HepG2 (cell line): ENCODE measurements at regions not wholly inside any gene's neighbourhood (a gene's known extent, or its start where the extent isn't known, plus 50 kb on each side); places are given as distances from the start of the nearest gene placed in this dataset.

ENCODE experiments used
- ATAC-seq: fragments of 200-7000 bp; cut with Tn5 transposase; 3 replicates; pipeline ENCODE4 v1.9.1; 2020; ENCODE audit warnings: mild to moderate bottlenecking, moderate library complexity
- BruUV-seq: library from RNA; stranded (reverse); fragments of 400-500 nt; replicated peaks from 2 replicates; lab custom pipeline; 2021; lab: Mats Ljungman, UMichigan
- CTCF ChIA-PET: fragments of 300-600 bp; formaldehyde crosslinking; extraction: SDS; loops from one replicate; lab custom pipeline; 2021; ENCODE audit warnings: low total read pairs, inconsistent platforms, low intra/inter-chr PET ratio; lab: Yijun Ruan, JAX
- POLR2A ChIA-PET: fragments of 350-600 bp; sonication (Branson Sonifier 250); formaldehyde crosslinking; loops from one replicate; lab custom pipeline; 2020; ENCODE audit warnings: antibody characterized with exemption, inconsistent platforms; lab: Yijun Ruan, JAX
- DNase-seq: peaks from one replicate; pipeline ENCODE4 v3.0.0-alpha.2; 2015; ENCODE audit warnings: low spot score
- FAIRE-seq: peaks from 3 replicates; lab custom pipeline; 2011; peaks lifted over from hg19 to GRCh38; lab: Jason Lieb, UNC
- H2AFZ ChIP-seq: one replicate; pipeline ENCODE4 v1.6.1; 2011; ENCODE audit warnings: low read length, inconsistent platforms
- H3K27ac ChIP-seq: fragments of 300-600 bp; 3 replicates; pipeline ENCODE4 v1.8.0; 2011; ENCODE audit warnings: mixed run types, mild to moderate bottlenecking, mixed read lengths, low read length, inconsistent platforms; ENCODE audit not compliant: insufficient read depth; ENCODE audit errors: extremely low read length
- H3K27me3 ChIP-seq, 2 experiments: fragments of 200-600 bp in 1 of 2; 2 replicates in 1 of 2; 3 replicates in 1 of 2; pipeline versions ENCODE4 v1.6.0 to v1.8.0; 2011; ENCODE audit warnings: low read length in 2 of 2, mild to moderate bottlenecking in 2 of 2, moderate library complexity in 2 of 2, inconsistent platforms in 1 of 2; ENCODE audit not compliant: insufficient read depth in 2 of 2, control insufficient read depth in 1 of 2
- H3K36me3 ChIP-seq, 2 experiments: fragments of 200-600 bp in 1 of 2; replicated peaks in 1 of 2; 2 replicates in 1 of 2; 3 replicates in 1 of 2; pipeline versions ENCODE4 v1.5.1 to v1.8.0; 2011; ENCODE audit warnings: low read length in 2 of 2, inconsistent platforms in 1 of 2; ENCODE audit not compliant: insufficient read depth in 2 of 2, control insufficient read depth in 1 of 2
- H3K4me1 ChIP-seq: 2 replicates; pipeline ENCODE4 v1.5.1; 2012; ENCODE audit warnings: low read length, inconsistent platforms; ENCODE audit not compliant: insufficient read depth
- H3K4me2 ChIP-seq: 2 replicates; pipeline ENCODE4 v1.6.0; 2011; ENCODE audit warnings: low read depth, low read length, inconsistent platforms
- H3K4me3 ChIP-seq, 3 experiments: fragments of 200-600 bp in 1 of 3; sonication (generic), shearing (Covaris generic) in 1 of 3; replicated peaks in 1 of 3; 2 replicates each; pipeline ENCODE4 v1.5.1; 2011 to 2016; ENCODE audit warnings: low read length in 3 of 3, inconsistent platforms in 2 of 3, low read depth in 2 of 3, mild to moderate bottlenecking in 2 of 3, control low read depth in 1 of 3, mixed read lengths in 1 of 3; ENCODE audit not compliant: insufficient read depth in 1 of 3
- H3K79me2 ChIP-seq: one replicate; pipeline ENCODE4 v1.6.1; 2011; ENCODE audit warnings: low read length, inconsistent platforms; ENCODE audit not compliant: insufficient read depth
- H3K9ac ChIP-seq: 2 replicates; pipeline ENCODE4 v1.6.0; 2011; ENCODE audit warnings: mild to moderate bottlenecking, low read depth, low read length, inconsistent platforms; ENCODE audit not compliant: insufficient read depth
- H3K9me3 ChIP-seq: 2 replicates; pipeline ENCODE4 v1.5.1; 2012; ENCODE audit warnings: mild to moderate bottlenecking, low read length
- H4K20me1 ChIP-seq: 2 replicates; pipeline ENCODE4 v1.6.0; 2011; ENCODE audit warnings: inconsistent platforms, mild to moderate bottlenecking, low read length, moderate library complexity; ENCODE audit not compliant: insufficient read depth
- CCDC6 ChIP-seq: sonication (generic); formaldehyde crosslinking; IDR thresholded peaks from 2 replicates; pipeline ENCODE4 v1.8.1; 2022; ENCODE audit warnings: mild to moderate bottlenecking, missing genetic modification reagents, moderate library complexity
- EED ChIP-seq: sonication (generic); formaldehyde crosslinking; IDR thresholded peaks from 2 replicates; pipeline ENCODE4 v1.5.0; 2020; ENCODE audit warnings: mild to moderate bottlenecking, missing genetic modification reagents
- TARDBP ChIP-seq: sonication (generic); formaldehyde crosslinking; IDR thresholded peaks from 2 replicates; pipeline ENCODE4 v1.8.0; 2022; ENCODE audit warnings: mild to moderate bottlenecking, missing genetic modification reagents
- ZNF576 ChIP-seq: sonication (generic); formaldehyde crosslinking; IDR thresholded peaks from 2 replicates; pipeline ENCODE4 v1.4.0; 2020; ENCODE audit warnings: mild to moderate bottlenecking, missing genetic modification reagents
- ZNF616 ChIP-seq: sonication (generic); formaldehyde crosslinking; IDR thresholded peaks from 2 replicates; pipeline ENCODE4 v1.5.0; 2020; ENCODE audit warnings: low read depth, mild to moderate bottlenecking, missing genetic modification reagents
- ZNF710 ChIP-seq: sonication (generic); formaldehyde crosslinking; IDR thresholded peaks from 2 replicates; pipeline ENCODE4 v1.5.0; 2020; ENCODE audit warnings: mild to moderate bottlenecking, missing genetic modification reagents, borderline replicate concordance
- WGBS: methylation state at CpG from one replicate; pipeline ENCODE4 v1.1.6; 2017; ENCODE audit warnings: low lambda C conversion rate; 5-methylcytosine and 5-hydroxymethylcytosine counted together
- in situ Hi-C: cut with HindIII; loops from 2 replicates; pipeline ENCODE4 v1.10.0; 2017; ENCODE audit warnings: low pct_unique_long_range_greater_than_20kb; ENCODE audit not compliant: extremely low pct_ligation_motif_present
- intact Hi-C: fragments of 100-400 bp; cut with micrococcal nuclease; formaldehyde crosslinking; loops from one replicate; pipeline ENCODE4 v1.10.0; 2022; ENCODE audit not compliant: unreplicated experiment
- TF ChIP-seq, protein P1 (sequence below): IDR thresholded peaks from 2 replicates; pipeline ENCODE4 v1.6.1; 2012; ENCODE audit warnings: inconsistent platforms
- TF ChIP-seq, protein P2 (sequence below): sonication (generic); formaldehyde crosslinking; IDR thresholded peaks from 2 replicates; pipeline ENCODE4 v1.4.0; 2020; ENCODE audit warnings: missing genetic modification reagents
- TF ChIP-seq, protein P3 (sequence below): fragments of 450-650 bp; IDR thresholded peaks from 2 replicates; pipeline ENCODE4 v1.6.1; 2017

DNA sequence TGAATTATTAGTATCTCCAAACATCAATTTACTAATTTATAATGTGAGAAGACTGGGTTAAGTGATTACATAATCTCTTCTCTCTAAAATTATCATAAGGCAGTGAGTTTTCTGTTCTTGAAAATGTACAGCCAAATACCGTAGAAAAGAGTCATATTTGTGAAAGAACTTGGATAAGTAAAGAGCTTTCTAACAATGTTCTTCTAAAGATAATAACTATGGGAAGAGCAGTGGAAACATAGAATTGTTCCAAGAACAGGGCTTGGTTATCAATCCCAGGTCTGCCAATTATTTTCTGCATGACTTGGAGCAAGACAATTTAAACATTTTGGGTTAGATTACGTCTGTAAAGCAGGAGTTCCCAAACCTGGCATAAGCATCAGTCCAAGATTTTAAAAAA is 198.1 kb upstream of the SGK1 start:
- no peak for FAIRE-seq
- no peak for DNase-seq
- Histone ChIP-seq H3K4me3 (no peak overlapping the region), H3K9me3 (no peaks in the 10 kb centered on the region), H3K27me3 (peaks cover 0 to 4% of the 10 kb centered on the region in 2 experiments; a peak in 1 of 5 replicates), H4K20me1 (no peaks in the 10 kb centered on the region), H3K4me2 (no peak overlapping the region), H3K27ac (no peak overlapping the region), H3K79me2 (no peaks in the 10 kb centered on the region), H3K9ac (no peak overlapping the region), H3K36me3 (no peaks in the 10 kb centered on the region), H3K4me1 (peaks cover 11% of the 10 kb centered on the region), H2AFZ (no peak overlapping the region)
- no peak for ATAC-seq
- POLR2A ChIA-PET = no interaction called here
- TF ChIP-seq CCDC6 (CRISPR knock-in tag) (no peak), ZNF576 (CRISPR knock-in tag) (no peak), TARDBP (no peak), EED (CRISPR knock-in tag) (no peak), ZNF616 (CRISPR knock-in tag) (no peak)
- TF ChIP-seq, protein P1, sequence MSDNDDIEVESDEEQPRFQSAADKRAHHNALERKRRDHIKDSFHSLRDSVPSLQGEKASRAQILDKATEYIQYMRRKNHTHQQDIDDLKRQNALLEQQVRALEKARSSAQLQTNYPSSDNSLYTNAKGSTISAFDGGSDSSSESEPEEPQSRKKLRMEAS = no peak
- TF ChIP-seq, protein P2, sequence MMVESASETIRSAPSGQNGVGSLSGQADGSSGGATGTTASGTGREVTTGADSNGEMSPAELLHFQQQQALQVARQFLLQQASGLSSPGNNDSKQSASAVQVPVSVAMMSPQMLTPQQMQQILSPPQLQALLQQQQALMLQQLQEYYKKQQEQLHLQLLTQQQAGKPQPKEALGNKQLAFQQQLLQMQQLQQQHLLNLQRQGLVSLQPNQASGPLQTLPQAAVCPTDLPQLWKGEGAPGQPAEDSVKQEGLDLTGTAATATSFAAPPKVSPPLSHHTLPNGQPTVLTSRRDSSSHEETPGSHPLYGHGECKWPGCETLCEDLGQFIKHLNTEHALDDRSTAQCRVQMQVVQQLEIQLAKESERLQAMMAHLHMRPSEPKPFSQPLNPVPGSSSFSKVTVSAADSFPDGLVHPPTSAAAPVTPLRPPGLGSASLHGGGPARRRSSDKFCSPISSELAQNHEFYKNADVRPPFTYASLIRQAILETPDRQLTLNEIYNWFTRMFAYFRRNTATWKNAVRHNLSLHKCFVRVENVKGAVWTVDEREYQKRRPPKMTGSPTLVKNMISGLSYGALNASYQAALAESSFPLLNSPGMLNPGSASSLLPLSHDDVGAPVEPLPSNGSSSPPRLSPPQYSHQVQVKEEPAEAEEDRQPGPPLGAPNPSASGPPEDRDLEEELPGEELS (CRISPR knock-in tag) = no peak
- BruUV-seq = no TSS peak
- WGBS = 20% methylated on average over 2 of the region's 2 CpGs
- CTCF ChIA-PET = no interaction called here
- in situ Hi-C loops (no loop called here), intact Hi-C loops (no loop called here)

DNA sequence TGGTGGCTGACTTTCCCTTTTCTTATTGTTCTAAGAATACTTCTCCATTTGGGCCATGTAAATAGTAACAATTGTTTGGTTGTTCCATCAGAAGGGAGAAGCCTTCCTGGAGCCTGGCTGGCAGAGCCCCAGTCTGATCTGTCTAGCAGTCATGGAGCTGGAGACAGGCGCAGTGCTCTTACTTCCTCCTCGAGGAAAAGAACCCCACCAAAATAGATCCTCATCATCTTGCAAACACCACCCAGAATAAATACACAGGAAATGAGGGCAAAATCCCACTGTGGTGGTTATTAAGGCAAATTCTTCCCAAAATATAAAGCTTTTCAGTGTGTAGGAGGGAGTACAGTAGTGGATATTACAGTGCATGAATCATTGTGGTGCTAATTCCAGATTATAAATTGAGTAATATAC is 195.1 kb upstream of the SGK1 start:
- DNase-seq (no peak), FAIRE-seq (no peak), ATAC-seq (no peak)
- BruUV-seq = no TSS peak
- no peak overlapping the region for H3K4me3 ChIP-seq
- CTCF ChIA-PET = no interaction called here
- no peaks in the 10 kb centered on the region for H3K79me2 ChIP-seq
- H4K20me1 ChIP-seq = no peaks in the 10 kb centered on the region
- no peaks in the 10 kb centered on the region for H3K36me3 ChIP-seq
- H3K27ac ChIP-seq = no peak overlapping the region
- no peaks in the 10 kb centered on the region for H3K27me3 ChIP-seq
- H3K4me1 ChIP-seq = peaks cover 11% of the 10 kb centered on the region
- in situ Hi-C loops = no loop called here
- 43% methylated on average over 2 of the region's 2 CpGs for WGBS
- POLR2A ChIA-PET = no interaction called here
- no peak overlapping the region for H2AFZ ChIP-seq
- H3K9ac ChIP-seq = no peak overlapping the region
- intact Hi-C loops = no loop called here
- H3K9me3 ChIP-seq = no peaks in the 10 kb centered on the region
- H3K4me2 ChIP-seq = no peak overlapping the region
- TF ChIP-seq ZNF710 (CRISPR knock-in tag) = no peak
- TF ChIP-seq, protein P3, sequence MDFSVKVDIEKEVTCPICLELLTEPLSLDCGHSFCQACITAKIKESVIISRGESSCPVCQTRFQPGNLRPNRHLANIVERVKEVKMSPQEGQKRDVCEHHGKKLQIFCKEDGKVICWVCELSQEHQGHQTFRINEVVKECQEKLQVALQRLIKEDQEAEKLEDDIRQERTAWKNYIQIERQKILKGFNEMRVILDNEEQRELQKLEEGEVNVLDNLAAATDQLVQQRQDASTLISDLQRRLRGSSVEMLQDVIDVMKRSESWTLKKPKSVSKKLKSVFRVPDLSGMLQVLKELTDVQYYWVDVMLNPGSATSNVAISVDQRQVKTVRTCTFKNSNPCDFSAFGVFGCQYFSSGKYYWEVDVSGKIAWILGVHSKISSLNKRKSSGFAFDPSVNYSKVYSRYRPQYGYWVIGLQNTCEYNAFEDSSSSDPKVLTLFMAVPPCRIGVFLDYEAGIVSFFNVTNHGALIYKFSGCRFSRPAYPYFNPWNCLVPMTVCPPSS = no peak
